Astrocyte (in vitro differentiated cells and primary cell): ENCODE measurements at regions not wholly inside any gene's neighbourhood (a gene's known extent, or its start where the extent isn't known, plus 50 kb on each side); places are given as distances from the start of the nearest gene placed in this dataset.

Experiments
- DNase-seq: peaks from one replicate; pipeline ENCODE4 v3.0.0-alpha.2; 2010; ENCODE audit warnings: low read depth
- FAIRE-seq: peaks from 2 replicates; lab custom pipeline; 2011; peaks lifted over from hg19 to GRCh38; lab: Jason Lieb, UNC
- H2AFZ ChIP-seq: 2 replicates; pipeline ENCODE4 v1.6.0; 2012; ENCODE audit warnings: low read depth, low read length, inconsistent platforms
- H3K27ac ChIP-seq: 2 replicates; pipeline ENCODE4 v1.5.1; 2011; ENCODE audit warnings: low read depth, low read length, inconsistent platforms
- H3K27me3 ChIP-seq: 2 replicates; pipeline ENCODE4 v1.6.0; 2011; ENCODE audit warnings: low read length, inconsistent platforms; ENCODE audit not compliant: insufficient read depth
- H3K36me3 ChIP-seq: 2 replicates; pipeline ENCODE4 v1.5.1; 2011; ENCODE audit warnings: low read length, inconsistent platforms; ENCODE audit not compliant: insufficient read depth
- H3K4me1 ChIP-seq: 2 replicates; pipeline ENCODE4 v1.5.1; 2011; ENCODE audit warnings: low read length, inconsistent platforms; ENCODE audit not compliant: insufficient read depth
- H3K4me2 ChIP-seq: 2 replicates; pipeline ENCODE4 v1.6.0; 2012; ENCODE audit warnings: low read length, inconsistent platforms
- H3K4me3 ChIP-seq: 2 replicates; pipeline ENCODE4 v1.5.1; 2011; ENCODE audit warnings: low read depth, mild to moderate bottlenecking, low read length, inconsistent platforms; ENCODE audit not compliant: insufficient read depth
- H3K79me2 ChIP-seq: 2 replicates; pipeline ENCODE4 v1.6.0; 2012; ENCODE audit warnings: mild to moderate bottlenecking, low read length, inconsistent platforms; ENCODE audit not compliant: insufficient read depth
- H3K9ac ChIP-seq: 2 replicates; pipeline ENCODE4 v1.6.0; 2012; ENCODE audit warnings: mild to moderate bottlenecking, low read length, inconsistent platforms
- H3K9me3 ChIP-seq: 2 replicates; pipeline ENCODE4 v1.5.1; 2012; ENCODE audit warnings: low read depth, mild to moderate bottlenecking, low read length, inconsistent platforms; ENCODE audit not compliant: insufficient read depth
- H4K20me1 ChIP-seq: 2 replicates; pipeline ENCODE4 v1.6.0; 2012; ENCODE audit warnings: low read length, inconsistent platforms; ENCODE audit not compliant: insufficient read depth
- H3K27ac Mint-ChIP-seq: one replicate; pipeline ENCODE4 v1.8.0; 2021; ENCODE audit warnings: mild to moderate bottlenecking, mixed read lengths; ENCODE audit not compliant: unreplicated experiment
- H3K27me3 Mint-ChIP-seq: one replicate; pipeline ENCODE4 v1.8.0; 2021; ENCODE audit warnings: low read depth, mixed read lengths; ENCODE audit not compliant: unreplicated experiment
- H3K36me3 Mint-ChIP-seq: one replicate; pipeline ENCODE4 v1.8.0; 2021; ENCODE audit warnings: low read depth, mixed read lengths; ENCODE audit not compliant: unreplicated experiment
- H3K4me1 Mint-ChIP-seq: one replicate; pipeline ENCODE4 v1.8.0; 2021; ENCODE audit warnings: low read depth, mixed read lengths; ENCODE audit not compliant: unreplicated experiment
- H3K4me3 Mint-ChIP-seq: one replicate; pipeline ENCODE4 v1.8.0; 2021; ENCODE audit warnings: mild to moderate bottlenecking, moderate library complexity, mixed read lengths; ENCODE audit not compliant: unreplicated experiment
- H3K9me3 Mint-ChIP-seq: one replicate; pipeline ENCODE4 v1.8.0; 2021; ENCODE audit warnings: mild to moderate bottlenecking, mixed read lengths; ENCODE audit not compliant: unreplicated experiment
- EZH2 ChIP-seq: IDR thresholded peaks from 2 replicates; pipeline ENCODE4 v1.6.1; 2012; ENCODE audit warnings: mild to moderate bottlenecking, low read length, inconsistent platforms; ENCODE audit not compliant: insufficient read depth
- TF ChIP-seq, protein P1 (sequence below): IDR thresholded peaks from 2 replicates; pipeline ENCODE4 v1.5.1; 2011; ENCODE audit warnings: low read depth, mild to moderate bottlenecking, inconsistent platforms, low read length, moderate library complexity; ENCODE audit not compliant: insufficient read depth

DNA sequence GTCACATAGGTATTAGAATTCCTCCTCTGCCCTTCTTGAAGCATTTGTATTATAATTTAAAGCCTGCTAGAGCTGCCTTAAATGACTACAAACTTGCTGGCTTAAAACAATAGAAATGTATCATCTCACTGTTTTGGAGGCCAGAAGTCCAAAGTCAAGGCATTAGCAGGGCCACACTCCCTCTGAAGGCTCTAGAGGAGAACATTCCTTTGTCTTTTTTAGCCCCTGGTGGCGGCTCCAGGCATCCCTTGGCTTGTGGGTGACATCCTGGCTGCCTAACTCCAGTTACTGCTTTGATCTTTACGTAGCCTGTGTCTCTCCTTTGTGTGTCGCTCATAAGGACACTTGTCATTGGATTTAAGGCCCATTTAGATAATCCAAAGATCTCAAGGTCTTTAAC lies 186.6 kb upstream of the SALL1 start:
- no peaks in the 10 kb centered on the region for H4K20me1 ChIP-seq
- H2AFZ ChIP-seq: no peak overlapping the region
- no peaks in the 10 kb centered on the region for H3K9me3 ChIP-seq
- FAIRE-seq (no peak), DNase-seq (no peak)
- Mint-ChIP-seq H3K27ac (no peak overlapping the region), H3K36me3 (no peaks in the 10 kb centered on the region), H3K9me3 (peaks cover 2% of the 10 kb centered on the region), H3K4me3 (no peak overlapping the region), H3K4me1 (no peaks in the 10 kb centered on the region), H3K27me3 (peaks cover 9% of the 10 kb centered on the region)
- no peaks in the 10 kb centered on the region for H3K4me1 ChIP-seq
- H3K27me3 ChIP-seq: no peaks in the 10 kb centered on the region
- no peak overlapping the region for H3K4me3 ChIP-seq
- H3K36me3 ChIP-seq: no peaks in the 10 kb centered on the region
- TF ChIP-seq, protein P1, sequence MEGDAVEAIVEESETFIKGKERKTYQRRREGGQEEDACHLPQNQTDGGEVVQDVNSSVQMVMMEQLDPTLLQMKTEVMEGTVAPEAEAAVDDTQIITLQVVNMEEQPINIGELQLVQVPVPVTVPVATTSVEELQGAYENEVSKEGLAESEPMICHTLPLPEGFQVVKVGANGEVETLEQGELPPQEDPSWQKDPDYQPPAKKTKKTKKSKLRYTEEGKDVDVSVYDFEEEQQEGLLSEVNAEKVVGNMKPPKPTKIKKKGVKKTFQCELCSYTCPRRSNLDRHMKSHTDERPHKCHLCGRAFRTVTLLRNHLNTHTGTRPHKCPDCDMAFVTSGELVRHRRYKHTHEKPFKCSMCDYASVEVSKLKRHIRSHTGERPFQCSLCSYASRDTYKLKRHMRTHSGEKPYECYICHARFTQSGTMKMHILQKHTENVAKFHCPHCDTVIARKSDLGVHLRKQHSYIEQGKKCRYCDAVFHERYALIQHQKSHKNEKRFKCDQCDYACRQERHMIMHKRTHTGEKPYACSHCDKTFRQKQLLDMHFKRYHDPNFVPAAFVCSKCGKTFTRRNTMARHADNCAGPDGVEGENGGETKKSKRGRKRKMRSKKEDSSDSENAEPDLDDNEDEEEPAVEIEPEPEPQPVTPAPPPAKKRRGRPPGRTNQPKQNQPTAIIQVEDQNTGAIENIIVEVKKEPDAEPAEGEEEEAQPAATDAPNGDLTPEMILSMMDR: no peak
- TF ChIP-seq EZH2: no peak
- H3K79me2 ChIP-seq: no peaks in the 10 kb centered on the region
- H3K9ac ChIP-seq: no peak overlapping the region
- H3K4me2 ChIP-seq: no peak overlapping the region
- no peak overlapping the region for H3K27ac ChIP-seq

DNA sequence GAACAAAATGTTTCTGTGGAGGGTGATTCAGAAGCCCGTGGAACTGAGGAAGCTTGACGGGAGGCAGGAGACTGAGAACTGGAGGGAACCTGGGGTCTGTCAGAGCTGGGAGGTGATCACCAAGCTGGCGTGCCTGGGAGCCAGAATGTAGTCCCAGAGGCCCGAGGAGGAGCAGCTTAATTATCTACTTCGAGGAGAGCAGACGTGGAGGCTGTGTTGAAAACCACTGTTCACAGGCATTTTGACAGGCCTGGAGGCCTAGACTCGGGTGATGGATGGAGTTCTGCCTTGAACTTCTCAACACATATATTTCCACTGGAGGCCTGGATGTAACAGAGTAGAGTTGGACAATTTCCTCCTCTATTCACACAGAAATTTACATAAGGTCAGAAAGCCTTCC lies 177.7 kb upstream of the SALL1 start:
- Mint-ChIP-seq H3K4me1 (peaks cover 12% of the 10 kb centered on the region), H3K27me3 (peaks cover 9% of the 10 kb centered on the region), H3K4me3 (no peak overlapping the region), H3K36me3 (no peaks in the 10 kb centered on the region), H3K9me3 (peaks cover 11% of the 10 kb centered on the region), H3K27ac (no peak overlapping the region)
- Histone ChIP-seq H3K27me3 (no peaks in the 10 kb centered on the region), H3K4me3 (no peak overlapping the region), H3K4me1 (peaks cover 25% of the 10 kb centered on the region), H3K9me3 (no peaks in the 10 kb centered on the region), H3K79me2 (no peaks in the 10 kb centered on the region), H3K4me2 (no peak overlapping the region), H4K20me1 (no peaks in the 10 kb centered on the region), H3K27ac (no peak overlapping the region), H3K9ac (no peak overlapping the region), H3K36me3 (no peaks in the 10 kb centered on the region), H2AFZ (no peak overlapping the region)
- peak; percentile 45 for DNase-seq
- no peak for FAIRE-seq
- TF ChIP-seq, protein P1: no peak
- no peak for TF ChIP-seq EZH2

DNA sequence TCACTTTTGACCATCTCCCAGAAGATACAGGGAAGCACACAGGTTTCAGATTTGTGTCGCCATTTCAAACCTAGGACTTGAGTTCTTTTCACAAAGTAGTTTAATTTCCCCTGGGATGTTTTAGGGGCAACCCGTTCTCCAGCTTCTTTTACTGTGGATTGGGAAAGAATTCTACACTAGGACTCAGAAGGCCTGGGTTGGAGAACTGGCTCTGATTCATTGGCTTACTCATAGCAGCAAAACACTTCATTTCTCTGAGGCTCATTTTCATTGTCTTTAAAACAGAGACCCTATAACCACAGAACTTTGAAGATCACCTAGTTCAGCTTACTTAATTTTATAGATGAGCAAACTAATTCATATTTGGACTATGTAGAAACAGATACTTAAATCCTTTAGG lies 175.9 kb upstream of the SALL1 start:
- H3K4me1 ChIP-seq: peaks cover 25% of the 10 kb centered on the region
- FAIRE-seq: peak; percentile 92
- H3K27ac ChIP-seq: peak overlapping the region; percentile 15
- TF ChIP-seq EZH2: no peak
- TF ChIP-seq, protein P1: no peak
- no peaks in the 10 kb centered on the region for H3K36me3 ChIP-seq
- H2AFZ ChIP-seq: no peak overlapping the region
- H3K9me3 ChIP-seq: no peaks in the 10 kb centered on the region
- no peak overlapping the region for H3K4me3 Mint-ChIP-seq
- no peak overlapping the region for H3K4me3 ChIP-seq
- H3K9ac ChIP-seq: no peak overlapping the region
- H3K4me1 Mint-ChIP-seq: peaks cover 12% of the 10 kb centered on the region
- H4K20me1 ChIP-seq: no peaks in the 10 kb centered on the region
- peak; percentile 72 for DNase-seq
- no peaks in the 10 kb centered on the region for H3K79me2 ChIP-seq
- H3K9me3 Mint-ChIP-seq: peaks cover 8% of the 10 kb centered on the region
- peaks cover 2% of the 10 kb centered on the region for H3K27me3 Mint-ChIP-seq
- H3K27ac Mint-ChIP-seq: no peak overlapping the region
- peaks cover 4% of the 10 kb centered on the region for H3K27me3 ChIP-seq
- H3K4me2 ChIP-seq: peak overlapping the region; percentile 65
- H3K36me3 Mint-ChIP-seq: no peaks in the 10 kb centered on the region
